Neuronal stem cell (in vitro differentiated cells): ENCODE measurements at regions not wholly inside any gene's neighbourhood (a gene's known extent, or its start where the extent isn't known, plus 50 kb on each side); places are given as distances from the start of the nearest gene placed in this dataset.

Experiments
- DNase-seq: peaks from one replicate; pipeline ENCODE4 v3.0.0-alpha.2; 2013; ENCODE audit warnings: low spot score
- H2AFZ ChIP-seq: one replicate; pipeline ENCODE4 v1.6.1; 2013; ENCODE audit warnings: mild to moderate bottlenecking, low read length, inconsistent platforms
- H2AK5ac ChIP-seq: 2 replicates; pipeline ENCODE4 v1.6.1; 2013; ENCODE audit warnings: low read depth, mild to moderate bottlenecking, inconsistent platforms, low read length, moderate library complexity, mixed read lengths
- H2BK120ac ChIP-seq: 2 replicates; pipeline ENCODE4 v1.6.1; 2013; ENCODE audit warnings: low read depth, mild to moderate bottlenecking, inconsistent platforms, low read length, moderate library complexity, mixed read lengths
- H2BK12ac ChIP-seq: one replicate; pipeline ENCODE4 v1.6.1; 2013; ENCODE audit warnings: low read length, inconsistent platforms
- H2BK15ac ChIP-seq: 2 replicates; pipeline ENCODE4 v1.6.1; 2013; ENCODE audit warnings: mild to moderate bottlenecking, low read length, inconsistent platforms, mixed read lengths
- H2BK5ac ChIP-seq: one replicate; pipeline ENCODE4 v1.6.1; 2013; ENCODE audit warnings: inconsistent platforms, mild to moderate bottlenecking, low read length, moderate library complexity
- H3K14ac ChIP-seq: one replicate; pipeline ENCODE4 v1.6.1; 2013; ENCODE audit warnings: low read length, inconsistent platforms
- H3K18ac ChIP-seq: 2 replicates; pipeline ENCODE4 v1.6.1; 2013; ENCODE audit warnings: low read length, inconsistent platforms
- H3K23ac ChIP-seq: 2 replicates; pipeline ENCODE4 v1.6.1; 2013; ENCODE audit warnings: low read depth, mild to moderate bottlenecking, mixed read lengths, low read length, inconsistent platforms; ENCODE audit not compliant: poor library complexity
- H3K27ac ChIP-seq: replicated peaks from 3 replicates; pipeline ENCODE4 v1.5.1; 2013; ENCODE audit warnings: low read length, inconsistent platforms
- H3K27me3 ChIP-seq, 3 experiments: 2 replicates each; pipeline ENCODE4 v1.6.1; 2013; ENCODE audit warnings: low read length in 3 of 3, mild to moderate bottlenecking in 2 of 3, inconsistent platforms in 1 of 3, low read depth in 1 of 3, mixed read lengths in 1 of 3, moderate library complexity in 1 of 3; ENCODE audit not compliant: control insufficient read depth in 3 of 3, insufficient read depth in 3 of 3
- H3K36me3 ChIP-seq, 2 donors: replicated peaks in 1 of 2; 2 replicates each; pipeline ENCODE4 v1.6.1; 2013; ENCODE audit warnings: low read length in 2 of 2; ENCODE audit not compliant: control insufficient read depth in 2 of 2, insufficient read depth in 2 of 2
- H3K4ac ChIP-seq: 2 replicates; pipeline ENCODE4 v1.6.1; 2013; ENCODE audit warnings: inconsistent platforms, mild to moderate bottlenecking, low read length, moderate library complexity
- H3K4me1 ChIP-seq, 2 donors: 1 replicate in 1 of 2; 2 replicates in 1 of 2; pipeline ENCODE4 v1.6.1; 2013; ENCODE audit warnings: low read length in 2 of 2, low read depth in 1 of 2; ENCODE audit not compliant: control insufficient read depth in 2 of 2, insufficient read depth in 1 of 2
- H3K4me2 ChIP-seq: one replicate; pipeline ENCODE4 v1.6.1; 2013; ENCODE audit warnings: mild to moderate bottlenecking, low read length, inconsistent platforms; ENCODE audit not compliant: insufficient read depth, poor library complexity, severe bottlenecking
- H3K4me3 ChIP-seq, 2 donors: 2 replicates each; pipeline ENCODE4 v1.5.1; 2013; ENCODE audit warnings: low read length in 2 of 2, mild to moderate bottlenecking in 2 of 2, inconsistent platforms in 1 of 2, moderate library complexity in 1 of 2
- H3K79me1 ChIP-seq: one replicate; pipeline ENCODE4 v1.6.1; 2013; ENCODE audit warnings: low read depth, mild to moderate bottlenecking, inconsistent platforms, low read length, moderate library complexity
- H3K9ac ChIP-seq: one replicate; pipeline ENCODE4 v1.6.1; 2013; ENCODE audit warnings: mild to moderate bottlenecking, low read depth, low read length, inconsistent platforms; ENCODE audit not compliant: poor library complexity
- H3K9me3 ChIP-seq, 2 donors: replicated peaks in 1 of 2; 2 replicates each; pipeline versions ENCODE3 to v1.6.1; 2013; ENCODE audit warnings: low read length in 2 of 2, mild to moderate bottlenecking in 2 of 2, inconsistent platforms in 1 of 2, low read depth in 1 of 2, mixed read lengths in 1 of 2, moderate library complexity in 1 of 2; ENCODE audit not compliant: control insufficient read depth in 2 of 2, insufficient read depth in 1 of 2
- H4K8ac ChIP-seq: one replicate; pipeline ENCODE4 v1.6.1; 2013; ENCODE audit warnings: low read depth, mild to moderate bottlenecking, inconsistent platforms, low read length, moderate library complexity
- H4K91ac ChIP-seq: one replicate; pipeline ENCODE4 v1.6.1; 2013; ENCODE audit warnings: low read length, low read depth, mild to moderate bottlenecking, inconsistent platforms; ENCODE audit not compliant: poor library complexity
- WGBS, 2 donors: extraction: QIAGEN DNeasy Blood & Tissue Kit; methylation state at CpG; one replicate each; pipeline ENCODE4 v1.1.7; 2013; ENCODE audit warnings: missing lambda C conversion rate in 2 of 2, mixed read lengths in 1 of 2; ENCODE audit not compliant: insufficient read length in 2 of 2, insufficient replicate concordance in 1 of 2; ENCODE audit errors: extremely low coverage in 2 of 2; 5-methylcytosine and 5-hydroxymethylcytosine counted together

- Histone ChIP-seq H3K9me3 (no peaks in the 10 kb centered on the region), H3K18ac (no peak overlapping the region), H3K23ac (no peak overlapping the region), H3K27me3 (peaks cover 0 to 5% (median 0%) of the 10 kb centered on the region in 3 experiments), H3K14ac (no peak overlapping the region), H2BK5ac (no peak overlapping the region), H3K9ac (no peak overlapping the region), H3K4me3 (no peak overlapping the region), H4K91ac (no peak overlapping the region), H3K4me2 (no peak overlapping the region), H3K36me3 (no peaks in the 10 kb centered on the region), H2AFZ (no peak overlapping the region), H3K79me1 (no peaks in the 10 kb centered on the region), H3K4ac (no peak overlapping the region), H2AK5ac (no peak overlapping the region), H2BK12ac (no peak overlapping the region), H2BK15ac (no peak overlapping the region), H4K8ac (no peak overlapping the region), H3K4me1 (no peaks in the 10 kb centered on the region), H2BK120ac (no peak overlapping the region), H3K27ac (no peak overlapping the region)
- no CpG with 5 or more reads among the region's 2 CpGs for WGBS, 2 donors
- no peak for DNase-seq
Observed at GRCh38 chr5:36826694-36827093, 49.9 kb upstream of the NIPBL start.
